ENCODE measurements at regions not wholly inside any gene's neighbourhood (a gene's known extent, or its start where the extent isn't known, plus 50 kb on each side); places are given as distances from the start of the nearest gene placed in this dataset.

DNA sequence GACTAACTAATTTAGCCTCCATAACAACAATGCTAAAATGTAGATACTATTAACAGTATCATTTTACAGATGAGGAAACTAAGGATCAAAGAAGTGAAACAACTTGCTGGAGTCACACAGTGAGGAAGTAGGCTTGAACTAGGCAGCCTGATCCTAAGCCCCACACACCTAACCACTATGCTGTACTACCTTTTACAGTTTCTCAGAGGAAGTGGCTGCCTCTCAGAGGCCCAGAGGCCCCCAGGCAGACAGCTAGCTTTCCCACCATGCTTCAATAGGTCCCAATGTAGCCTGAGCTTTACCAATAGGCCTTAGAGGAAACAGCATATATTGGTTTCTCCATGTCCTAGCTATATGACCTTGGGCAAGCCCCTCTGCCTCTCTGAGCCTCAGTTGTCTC lies 69.4 kb upstream of the PJA1 start:
- H4K20me1 ChIP-seq (ENCODE audit: insufficient read depth, low read length, poor library complexity, severe bottlenecking) = no peaks in the 10 kb centered on the region
- H3F3A ChIP-seq (ENCODE audit: low read depth) = no peaks in the 10 kb centered on the region
- H2AFZ ChIP-seq (ENCODE audit: low read length) = no peak overlapping the region
- no peaks in the 10 kb centered on the region for H3K9me2 ChIP-seq (replicated peaks; ENCODE audit: low read depth, low read length)
- H3K4me3 ChIP-seq (ENCODE audit: low read length, poor library complexity, severe bottlenecking) = no peak overlapping the region
- no peak overlapping the region for H3K9ac ChIP-seq (ENCODE audit: low read depth, low read length, poor library complexity, severe bottlenecking)
- no peaks in the 10 kb centered on the region for H3K36me3 ChIP-seq (ENCODE audit: insufficient read depth, low read length)
- no peak overlapping the region for H3K4me2 ChIP-seq (ENCODE audit: low read depth, low read length, poor library complexity, severe bottlenecking)
- TF ChIP-seq, protein P1, sequence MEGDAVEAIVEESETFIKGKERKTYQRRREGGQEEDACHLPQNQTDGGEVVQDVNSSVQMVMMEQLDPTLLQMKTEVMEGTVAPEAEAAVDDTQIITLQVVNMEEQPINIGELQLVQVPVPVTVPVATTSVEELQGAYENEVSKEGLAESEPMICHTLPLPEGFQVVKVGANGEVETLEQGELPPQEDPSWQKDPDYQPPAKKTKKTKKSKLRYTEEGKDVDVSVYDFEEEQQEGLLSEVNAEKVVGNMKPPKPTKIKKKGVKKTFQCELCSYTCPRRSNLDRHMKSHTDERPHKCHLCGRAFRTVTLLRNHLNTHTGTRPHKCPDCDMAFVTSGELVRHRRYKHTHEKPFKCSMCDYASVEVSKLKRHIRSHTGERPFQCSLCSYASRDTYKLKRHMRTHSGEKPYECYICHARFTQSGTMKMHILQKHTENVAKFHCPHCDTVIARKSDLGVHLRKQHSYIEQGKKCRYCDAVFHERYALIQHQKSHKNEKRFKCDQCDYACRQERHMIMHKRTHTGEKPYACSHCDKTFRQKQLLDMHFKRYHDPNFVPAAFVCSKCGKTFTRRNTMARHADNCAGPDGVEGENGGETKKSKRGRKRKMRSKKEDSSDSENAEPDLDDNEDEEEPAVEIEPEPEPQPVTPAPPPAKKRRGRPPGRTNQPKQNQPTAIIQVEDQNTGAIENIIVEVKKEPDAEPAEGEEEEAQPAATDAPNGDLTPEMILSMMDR (conservative IDR thresholded peaks at IDR 0.05; ENCODE audit: low read length) = no peak
- no peak for TF ChIP-seq EZH2phosphoT487 (IDR thresholded peaks at IDR 0.05; ENCODE audit: borderline replicate concordance)
- no peaks in the 10 kb centered on the region for H3K9me3 ChIP-seq (ENCODE audit: insufficient read depth, low read depth, low read length)
- H3K4me1 ChIP-seq (ENCODE audit: insufficient read depth, low read length, poor library complexity, severe bottlenecking) = no peaks in the 10 kb centered on the region
- H3K79me2 ChIP-seq (ENCODE audit: insufficient read depth, low read length) = no peaks in the 10 kb centered on the region
- no peaks in the 10 kb centered on the region for H3K27me3 ChIP-seq (ENCODE audit: insufficient read depth, low read length, poor library complexity, severe bottlenecking)

DNA sequence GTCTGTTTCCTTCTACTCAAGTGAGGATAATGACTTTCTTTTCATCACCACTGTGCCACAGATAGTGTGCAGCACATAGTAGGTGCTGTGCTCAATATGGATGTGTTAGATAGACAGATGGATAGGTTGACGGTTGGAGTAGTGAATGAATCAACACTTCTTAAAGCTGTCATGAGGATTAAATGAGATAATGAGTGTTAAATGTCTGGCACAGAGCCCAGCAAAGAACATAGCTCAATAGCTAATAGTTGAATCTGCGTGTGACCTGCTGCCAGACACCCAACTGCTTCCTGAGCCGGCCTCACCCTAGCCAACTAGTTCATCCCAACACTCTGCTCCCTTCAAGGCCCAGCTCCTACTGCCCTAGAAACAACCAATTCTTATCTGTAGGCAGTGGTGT lies 67.7 kb upstream of the PJA1 start:
- Histone ChIP-seq H3K4me1 (ENCODE audit: insufficient read depth, low read length, poor library complexity, severe bottlenecking) (no peaks in the 10 kb centered on the region), H3K4me2 (ENCODE audit: low read depth, low read length, poor library complexity, severe bottlenecking) (no peak overlapping the region), H3K9ac (ENCODE audit: low read depth, low read length, poor library complexity, severe bottlenecking) (no peak overlapping the region), H3K79me2 (ENCODE audit: insufficient read depth, low read length) (no peaks in the 10 kb centered on the region), H3F3A (ENCODE audit: low read depth) (no peaks in the 10 kb centered on the region), H3K36me3 (ENCODE audit: insufficient read depth, low read length) (no peaks in the 10 kb centered on the region), H2AFZ (ENCODE audit: low read length) (no peak overlapping the region), H3K27me3 (ENCODE audit: insufficient read depth, low read length, poor library complexity, severe bottlenecking) (no peaks in the 10 kb centered on the region), H3K9me2 (replicated peaks; ENCODE audit: low read depth, low read length) (no peaks in the 10 kb centered on the region), H4K20me1 (ENCODE audit: insufficient read depth, low read length, poor library complexity, severe bottlenecking) (no peaks in the 10 kb centered on the region), H3K4me3 (ENCODE audit: low read length, poor library complexity, severe bottlenecking) (no peak overlapping the region), H3K9me3 (ENCODE audit: insufficient read depth, low read depth, low read length) (no peaks in the 10 kb centered on the region)
- TF ChIP-seq, protein P1 (conservative IDR thresholded peaks at IDR 0.05; ENCODE audit: low read length) = no peak
- TF ChIP-seq EZH2phosphoT487 (IDR thresholded peaks at IDR 0.05; ENCODE audit: borderline replicate concordance) = no peak

DNA sequence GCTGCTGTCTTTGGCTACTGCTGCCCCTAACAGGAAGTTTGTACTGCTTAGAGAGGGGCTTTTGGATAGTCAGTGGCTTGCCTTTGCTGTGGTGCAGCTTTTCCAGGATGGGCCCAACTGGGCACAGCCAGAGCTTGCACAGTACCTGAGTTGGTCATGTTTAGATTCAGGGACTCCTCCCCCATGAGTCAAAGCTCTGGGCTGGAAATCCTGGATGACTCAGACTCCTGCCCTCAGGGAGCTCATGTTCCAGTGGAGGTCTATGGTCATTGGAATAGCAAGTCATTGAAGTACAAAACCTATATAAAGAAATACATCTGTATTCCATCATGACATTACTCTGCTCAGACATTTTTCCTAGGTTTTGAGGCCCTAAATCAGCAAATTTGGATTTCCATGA lies 66.7 kb upstream of the PJA1 start:
- Histone ChIP-seq H3K4me1 (ENCODE audit: insufficient read depth, low read length, poor library complexity, severe bottlenecking) (no peaks in the 10 kb centered on the region), H3F3A (ENCODE audit: low read depth) (no peaks in the 10 kb centered on the region), H3K9ac (ENCODE audit: low read depth, low read length, poor library complexity, severe bottlenecking) (no peak overlapping the region), H3K9me3 (ENCODE audit: insufficient read depth, low read depth, low read length) (no peaks in the 10 kb centered on the region), H4K20me1 (ENCODE audit: insufficient read depth, low read length, poor library complexity, severe bottlenecking) (no peaks in the 10 kb centered on the region), H3K4me3 (ENCODE audit: low read length, poor library complexity, severe bottlenecking) (no peak overlapping the region), H3K9me2 (replicated peaks; ENCODE audit: low read depth, low read length) (no peaks in the 10 kb centered on the region), H3K27me3 (ENCODE audit: insufficient read depth, low read length, poor library complexity, severe bottlenecking) (no peaks in the 10 kb centered on the region), H3K4me2 (ENCODE audit: low read depth, low read length, poor library complexity, severe bottlenecking) (no peak overlapping the region), H3K36me3 (ENCODE audit: insufficient read depth, low read length) (no peaks in the 10 kb centered on the region), H3K79me2 (ENCODE audit: insufficient read depth, low read length) (no peaks in the 10 kb centered on the region), H2AFZ (ENCODE audit: low read length) (no peak overlapping the region)
- no peak for TF ChIP-seq EZH2phosphoT487 (IDR thresholded peaks at IDR 0.05; ENCODE audit: borderline replicate concordance)
- TF ChIP-seq, protein P1 (conservative IDR thresholded peaks at IDR 0.05; ENCODE audit: low read length) = no peak

All from Loucy (cell line).